SU-DHL-6 (cell line): ENCODE measurements at regions not wholly inside any gene's neighbourhood (a gene's known extent, or its start where the extent isn't known, plus 50 kb on each side); places are given as distances from the start of the nearest gene placed in this dataset.

Experiments used
- H2AFZ ChIP-seq: fragments of 200-600 bp; sonication (generic); 2 replicates; pipeline ENCODE4 v1.6.1; 2014; ENCODE audit warnings: low read depth, mild to moderate bottlenecking, moderate library complexity, mixed read lengths, antibody characterized with exemption, low read length; ENCODE audit not compliant: severe bottlenecking
- H3F3A ChIP-seq: fragments of 200-600 bp; shearing (Covaris generic); 2 replicates; pipeline ENCODE4 v1.6.0; 2016; ENCODE audit warnings: antibody characterized with exemption, mild to moderate bottlenecking; ENCODE audit not compliant: insufficient read depth
- H3K27ac ChIP-seq: fragments of 200-600 bp; sonication (generic); 2 replicates; pipeline ENCODE4 v1.5.1; 2016; ENCODE audit warnings: low read depth, mild to moderate bottlenecking, low read length, moderate library complexity, mixed read lengths
- H3K27me3 ChIP-seq: fragments of 200-600 bp; sonication (generic), shearing (Covaris generic); 2 replicates; pipeline ENCODE4 v1.6.0; 2014; ENCODE audit warnings: mild to moderate bottlenecking, low read length
- H3K36me3 ChIP-seq: fragments of 200-600 bp; sonication (generic); 2 replicates; pipeline ENCODE4 v1.6.1; 2014; ENCODE audit warnings: mild to moderate bottlenecking, low read length, mixed read lengths
- H3K4me2 ChIP-seq: fragments of 300-600, 200-600 bp; shearing (Covaris generic), sonication (generic); 2 replicates; pipeline ENCODE4 v1.6.0; 2014; ENCODE audit warnings: low read length, low read depth, mild to moderate bottlenecking; ENCODE audit not compliant: poor library complexity, severe bottlenecking
- H3K4me3 ChIP-seq: fragments of 200-600 bp; sonication (generic); 2 replicates; pipeline ENCODE4 v1.5.1; 2014; ENCODE audit warnings: antibody characterized with exemption, low read length, mild to moderate bottlenecking, mixed read lengths; ENCODE audit not compliant: insufficient read depth, poor library complexity, severe bottlenecking
- H3K79me2 ChIP-seq: fragments of 200-600 bp; sonication (generic); 2 replicates; pipeline ENCODE4 v1.6.1; 2014; ENCODE audit warnings: mild to moderate bottlenecking, low read length, moderate library complexity; ENCODE audit not compliant: insufficient read depth
- H3K9ac ChIP-seq: fragments of 200-600 bp; sonication (generic); 2 replicates; pipeline ENCODE4 v1.7.0; 2014; ENCODE audit warnings: mild to moderate bottlenecking, low read length
- H3K9me2 ChIP-seq: fragments of 200-600 bp; sonication (generic); replicated peaks from 2 replicates; pipeline ENCODE4 v1.6.1; 2014; ENCODE audit warnings: low read length; ENCODE audit not compliant: insufficient read depth
- H3K9me3 ChIP-seq: fragments of 200-600 bp; sonication (generic); 2 replicates; pipeline ENCODE4 v1.6.1; 2014; ENCODE audit warnings: low read length, mixed read lengths; ENCODE audit not compliant: insufficient read depth
- H4K20me1 ChIP-seq: fragments of 200-600 bp; sonication (generic); 2 replicates; pipeline ENCODE4 v1.6.1; 2014; ENCODE audit warnings: low read depth, mild to moderate bottlenecking, antibody characterized with exemption, low read length, moderate library complexity, mixed read lengths
- CTCF ChIP-seq: fragments of 200-600 bp; sonication (generic); IDR thresholded peaks from one replicate; pipeline ENCODE4 v1.5.1; 2017; ENCODE audit warnings: antibody characterized with exemption, mild to moderate bottlenecking, low read length, moderate library complexity; ENCODE audit not compliant: insufficient read depth, poor library complexity, severe bottlenecking
- EZH2phosphoT487 ChIP-seq: fragments of 200-600 bp; sonication (generic), shearing (Covaris generic); conservative IDR thresholded peaks from 2 replicates; pipeline ENCODE4 v1.6.1; 2018; ENCODE audit warnings: mild to moderate bottlenecking, antibody characterized with exemption, low read length, moderate library complexity, mixed read lengths

GRCh38 chr18:72458271-72458670, 85.9 kb downstream of the CBLN2 start:
- Histone ChIP-seq H2AFZ (no peak overlapping the region), H3K79me2 (no peaks in the 10 kb centered on the region), H3K4me2 (no peak overlapping the region), H3K27ac (no peak overlapping the region), H3K36me3 (no peaks in the 10 kb centered on the region), H3K9me2 (no peaks in the 10 kb centered on the region), H3K9ac (no peak overlapping the region), H3K9me3 (peaks cover 3% of the 10 kb centered on the region; the same call in 1 of the 2 replicates), H3K4me3 (no peak overlapping the region), H3K27me3 (no peaks in the 10 kb centered on the region), H4K20me1 (no peaks in the 10 kb centered on the region), H3F3A (no peaks in the 10 kb centered on the region)
- TF ChIP-seq EZH2phosphoT487 (no peak), CTCF (no peak)

GRCh38 chr18:72456802-72457201, 87.3 kb downstream of the CBLN2 start:
- Histone ChIP-seq H3K79me2 (no peaks in the 10 kb centered on the region), H3K27ac (no peak overlapping the region), H3K9ac (no peak overlapping the region), H3K9me2 (no peaks in the 10 kb centered on the region), H3K36me3 (no peaks in the 10 kb centered on the region), H2AFZ (no peak overlapping the region), H3K4me3 (no peak overlapping the region), H3K4me2 (no peak overlapping the region), H4K20me1 (no peaks in the 10 kb centered on the region), H3F3A (no peaks in the 10 kb centered on the region), H3K9me3 (peaks cover 3% of the 10 kb centered on the region; the same call in 1 of the 2 replicates), H3K27me3 (no peaks in the 10 kb centered on the region)
- TF ChIP-seq CTCF = no peak
- TF ChIP-seq EZH2phosphoT487 = no peak

DNA sequence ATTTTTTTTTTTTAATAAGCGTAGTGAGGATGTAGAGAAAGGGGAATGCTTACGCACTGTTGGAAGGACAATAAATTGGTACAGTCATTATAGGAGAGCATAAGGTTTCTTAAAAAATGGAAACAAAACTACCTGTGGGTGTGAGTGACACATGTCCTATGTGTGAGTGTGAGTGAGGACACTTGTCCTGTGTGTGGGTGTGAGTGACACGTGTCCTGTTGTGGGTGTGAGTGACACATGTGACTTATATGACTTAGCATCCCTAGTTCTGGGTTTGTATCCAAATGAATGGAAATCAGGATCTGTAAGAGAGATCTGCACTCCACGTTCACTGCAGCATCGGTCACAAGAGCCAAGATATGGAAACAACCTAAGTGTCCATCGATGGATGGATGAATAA, 91.8 kb downstream of the CBLN2 start:
- Histone ChIP-seq H3K9me2 (no peaks in the 10 kb centered on the region), H3K79me2 (no peaks in the 10 kb centered on the region), H3K27me3 (no peaks in the 10 kb centered on the region), H3K9me3 (peaks cover 3% of the 10 kb centered on the region; the same call in 1 of the 2 replicates), H3K9ac (no peak overlapping the region), H3K36me3 (no peaks in the 10 kb centered on the region), H4K20me1 (no peaks in the 10 kb centered on the region), H3K27ac (no peak overlapping the region), H3K4me2 (no peak overlapping the region), H2AFZ (no peak overlapping the region), H3F3A (no peaks in the 10 kb centered on the region), H3K4me3 (no peak overlapping the region)
- TF ChIP-seq CTCF (no peak), EZH2phosphoT487 (no peak)
